ENCODE measurements at regions not wholly inside any gene's neighbourhood (a gene's known extent, or its start where the extent isn't known, plus 50 kb on each side); places are given as distances from the start of the nearest gene placed in this dataset.

GRCh38 chr13:78040205-78040830, 121.7 kb upstream of the EDNRB start:
- TF ChIP-seq, protein P1, sequence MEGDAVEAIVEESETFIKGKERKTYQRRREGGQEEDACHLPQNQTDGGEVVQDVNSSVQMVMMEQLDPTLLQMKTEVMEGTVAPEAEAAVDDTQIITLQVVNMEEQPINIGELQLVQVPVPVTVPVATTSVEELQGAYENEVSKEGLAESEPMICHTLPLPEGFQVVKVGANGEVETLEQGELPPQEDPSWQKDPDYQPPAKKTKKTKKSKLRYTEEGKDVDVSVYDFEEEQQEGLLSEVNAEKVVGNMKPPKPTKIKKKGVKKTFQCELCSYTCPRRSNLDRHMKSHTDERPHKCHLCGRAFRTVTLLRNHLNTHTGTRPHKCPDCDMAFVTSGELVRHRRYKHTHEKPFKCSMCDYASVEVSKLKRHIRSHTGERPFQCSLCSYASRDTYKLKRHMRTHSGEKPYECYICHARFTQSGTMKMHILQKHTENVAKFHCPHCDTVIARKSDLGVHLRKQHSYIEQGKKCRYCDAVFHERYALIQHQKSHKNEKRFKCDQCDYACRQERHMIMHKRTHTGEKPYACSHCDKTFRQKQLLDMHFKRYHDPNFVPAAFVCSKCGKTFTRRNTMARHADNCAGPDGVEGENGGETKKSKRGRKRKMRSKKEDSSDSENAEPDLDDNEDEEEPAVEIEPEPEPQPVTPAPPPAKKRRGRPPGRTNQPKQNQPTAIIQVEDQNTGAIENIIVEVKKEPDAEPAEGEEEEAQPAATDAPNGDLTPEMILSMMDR (IDR thresholded peaks at IDR 0.05) = no peak
- no peak for TF ChIP-seq POLR2A (IDR thresholded peaks at IDR 0.05)
